ENCODE measurements at regions not wholly inside any gene's neighbourhood (a gene's known extent, or its start where the extent isn't known, plus 50 kb on each side); places are given as distances from the start of the nearest gene placed in this dataset.

DNA sequence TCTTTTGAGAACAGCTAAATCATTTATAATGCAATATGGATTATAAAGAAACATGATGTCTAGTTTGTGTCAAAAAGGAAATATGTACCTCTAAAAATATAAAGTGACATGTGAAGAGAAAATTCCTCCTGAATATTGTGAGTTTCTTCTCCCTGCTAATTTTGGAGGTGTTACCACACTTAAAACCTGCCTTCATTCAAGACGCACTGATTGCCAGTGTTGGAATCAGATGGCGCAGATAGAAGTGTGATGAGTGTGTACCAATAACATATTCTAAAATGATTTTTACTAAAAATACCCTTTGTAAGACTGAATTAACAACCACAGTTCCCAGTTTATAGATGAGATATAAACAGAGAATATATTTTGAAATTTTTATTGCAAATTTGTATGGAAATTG, 681.8 kb upstream of the LRATD1 start:
- POLR2A ChIA-PET = no interaction called here
- Mint-ChIP-seq H3K4me1 (no peaks in the 10 kb centered on the region), H3K9me3 (no peaks in the 10 kb centered on the region; the same call in 1 of the 2 replicates), H3K36me3 (no peaks in the 10 kb centered on the region), H3K27ac (no peak overlapping the region), H3K4me3 (no peak overlapping the region), H3K27me3 (ENCODE audit: low read depth) (no peaks in the 10 kb centered on the region)
- no peak for TF ChIP-seq MYBL2 (CRISPR knock-in tag; IDR thresholded peaks at IDR 0.05)
- TF ChIP-seq FOXP1 (CRISPR knock-in tag; IDR thresholded peaks at IDR 0.05; ENCODE audit: borderline replicate concordance) = no peak
- TF ChIP-seq NFYB (CRISPR knock-in tag; conservative IDR thresholded peaks at IDR 0.05; ENCODE audit: low read depth) = no peak
- TF ChIP-seq FOXJ3 (CRISPR knock-in tag; IDR thresholded peaks at IDR 0.05; ENCODE audit: borderline replicate concordance) = no peak
- TF ChIP-seq, protein P1, sequence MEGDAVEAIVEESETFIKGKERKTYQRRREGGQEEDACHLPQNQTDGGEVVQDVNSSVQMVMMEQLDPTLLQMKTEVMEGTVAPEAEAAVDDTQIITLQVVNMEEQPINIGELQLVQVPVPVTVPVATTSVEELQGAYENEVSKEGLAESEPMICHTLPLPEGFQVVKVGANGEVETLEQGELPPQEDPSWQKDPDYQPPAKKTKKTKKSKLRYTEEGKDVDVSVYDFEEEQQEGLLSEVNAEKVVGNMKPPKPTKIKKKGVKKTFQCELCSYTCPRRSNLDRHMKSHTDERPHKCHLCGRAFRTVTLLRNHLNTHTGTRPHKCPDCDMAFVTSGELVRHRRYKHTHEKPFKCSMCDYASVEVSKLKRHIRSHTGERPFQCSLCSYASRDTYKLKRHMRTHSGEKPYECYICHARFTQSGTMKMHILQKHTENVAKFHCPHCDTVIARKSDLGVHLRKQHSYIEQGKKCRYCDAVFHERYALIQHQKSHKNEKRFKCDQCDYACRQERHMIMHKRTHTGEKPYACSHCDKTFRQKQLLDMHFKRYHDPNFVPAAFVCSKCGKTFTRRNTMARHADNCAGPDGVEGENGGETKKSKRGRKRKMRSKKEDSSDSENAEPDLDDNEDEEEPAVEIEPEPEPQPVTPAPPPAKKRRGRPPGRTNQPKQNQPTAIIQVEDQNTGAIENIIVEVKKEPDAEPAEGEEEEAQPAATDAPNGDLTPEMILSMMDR (IDR thresholded peaks at IDR 0.05) = no peak
- TF ChIP-seq TEAD4 (CRISPR knock-in tag; IDR thresholded peaks at IDR 0.05) = no peak
- no peak for TF ChIP-seq GRHL2 (CRISPR knock-in tag; IDR thresholded peaks at IDR 0.05; ENCODE audit: insufficient replicate concordance, severe bottlenecking)
- TF ChIP-seq ZBTB21 (CRISPR knock-in tag; IDR thresholded peaks at IDR 0.05; ENCODE audit: borderline replicate concordance) = no peak
- TF ChIP-seq, protein P2, sequence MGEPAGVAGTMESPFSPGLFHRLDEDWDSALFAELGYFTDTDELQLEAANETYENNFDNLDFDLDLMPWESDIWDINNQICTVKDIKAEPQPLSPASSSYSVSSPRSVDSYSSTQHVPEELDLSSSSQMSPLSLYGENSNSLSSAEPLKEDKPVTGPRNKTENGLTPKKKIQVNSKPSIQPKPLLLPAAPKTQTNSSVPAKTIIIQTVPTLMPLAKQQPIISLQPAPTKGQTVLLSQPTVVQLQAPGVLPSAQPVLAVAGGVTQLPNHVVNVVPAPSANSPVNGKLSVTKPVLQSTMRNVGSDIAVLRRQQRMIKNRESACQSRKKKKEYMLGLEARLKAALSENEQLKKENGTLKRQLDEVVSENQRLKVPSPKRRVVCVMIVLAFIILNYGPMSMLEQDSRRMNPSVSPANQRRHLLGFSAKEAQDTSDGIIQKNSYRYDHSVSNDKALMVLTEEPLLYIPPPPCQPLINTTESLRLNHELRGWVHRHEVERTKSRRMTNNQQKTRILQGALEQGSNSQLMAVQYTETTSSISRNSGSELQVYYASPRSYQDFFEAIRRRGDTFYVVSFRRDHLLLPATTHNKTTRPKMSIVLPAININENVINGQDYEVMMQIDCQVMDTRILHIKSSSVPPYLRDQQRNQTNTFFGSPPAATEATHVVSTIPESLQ (CRISPR knock-in tag; IDR thresholded peaks at IDR 0.05) = no peak
- TF ChIP-seq, protein P3, sequence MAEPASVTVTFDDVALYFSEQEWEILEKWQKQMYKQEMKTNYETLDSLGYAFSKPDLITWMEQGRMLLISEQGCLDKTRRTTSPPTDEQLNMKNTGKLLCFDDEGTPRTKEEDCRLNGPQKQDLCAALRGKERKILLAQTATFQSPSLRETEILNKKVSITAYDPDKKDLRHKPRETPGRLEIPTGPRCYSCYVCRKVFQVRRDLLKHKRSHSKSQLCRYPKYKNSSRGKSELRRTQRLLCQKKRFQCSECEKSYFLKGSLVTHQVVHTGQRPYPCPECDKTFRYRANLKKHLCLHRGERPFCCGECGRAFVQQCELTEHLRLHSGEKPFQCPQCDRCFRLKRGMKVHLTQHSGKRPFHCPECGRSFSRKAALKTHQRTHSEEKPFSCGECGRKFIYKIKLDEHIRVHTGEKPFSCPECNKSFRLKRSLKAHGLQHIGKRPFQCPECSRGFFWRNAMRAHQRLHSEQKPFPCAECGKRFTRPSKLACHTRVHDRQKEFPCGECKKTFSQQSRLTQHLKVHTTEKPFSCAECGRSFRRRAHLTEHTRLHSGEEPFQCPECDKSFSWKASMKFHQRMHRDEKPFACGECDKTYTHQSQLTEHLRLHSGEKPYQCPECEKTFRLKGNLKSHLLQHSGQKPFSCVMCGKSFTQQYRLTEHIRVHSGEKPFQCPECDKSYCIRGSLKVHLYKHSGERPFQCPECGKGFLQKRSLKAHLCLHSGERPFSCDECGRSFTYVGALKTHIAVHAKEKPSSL (CRISPR knock-in tag; conservative IDR thresholded peaks at IDR 0.05) = no peak
- TF ChIP-seq NR1H2 (CRISPR knock-in tag; IDR thresholded peaks at IDR 0.05) = no peak
- TF ChIP-seq RORB (CRISPR knock-in tag; IDR thresholded peaks at IDR 0.05) = no peak
- ATAC-seq (no peak), DNase-seq (ENCODE audit: low spot score) (no peak)
- CTCF ChIA-PET = no interaction called here

DNA sequence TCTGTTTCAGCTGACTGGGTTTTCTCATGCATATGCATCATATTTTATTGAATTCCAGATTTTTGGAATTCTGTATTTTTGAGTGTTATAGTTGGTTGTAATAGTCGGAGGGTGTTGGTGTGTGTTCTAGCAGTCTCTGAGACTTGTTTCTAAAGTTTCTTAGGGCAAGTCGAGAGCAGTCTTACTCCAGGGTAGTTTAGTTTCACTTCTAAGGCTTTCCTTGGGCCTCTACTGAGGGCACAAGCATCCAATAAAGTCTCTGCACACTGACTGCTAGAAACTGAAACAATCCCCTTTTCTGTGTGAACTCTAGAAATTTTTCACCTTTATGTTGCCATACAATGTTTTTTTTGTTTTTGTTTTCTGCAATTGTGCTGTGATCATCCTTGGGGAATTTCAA, 663.7 kb upstream of the LRATD1 start:
- TF ChIP-seq SOX15 (CRISPR knock-in tag; IDR thresholded peaks at IDR 0.05) = no peak
- TF ChIP-seq ZNF232 (CRISPR knock-in tag; IDR thresholded peaks at IDR 0.05) = no peak
- TF ChIP-seq JAZF1 (CRISPR knock-in tag; IDR thresholded peaks at IDR 0.05) = no peak
- ATAC-seq = no peak
- Mint-ChIP-seq H3K27me3 (ENCODE audit: low read depth) (no peaks in the 10 kb centered on the region), H3K4me3 (no peak overlapping the region), H3K4me1 (no peaks in the 10 kb centered on the region), H3K27ac (no peak overlapping the region), H3K36me3 (no peaks in the 10 kb centered on the region), H3K9me3 (peaks cover 7% of the 10 kb centered on the region)
- POLR2A ChIA-PET = no interaction called here
- DNase-seq (ENCODE audit: low spot score) = no peak
- CTCF ChIA-PET = no interaction called here

DNA sequence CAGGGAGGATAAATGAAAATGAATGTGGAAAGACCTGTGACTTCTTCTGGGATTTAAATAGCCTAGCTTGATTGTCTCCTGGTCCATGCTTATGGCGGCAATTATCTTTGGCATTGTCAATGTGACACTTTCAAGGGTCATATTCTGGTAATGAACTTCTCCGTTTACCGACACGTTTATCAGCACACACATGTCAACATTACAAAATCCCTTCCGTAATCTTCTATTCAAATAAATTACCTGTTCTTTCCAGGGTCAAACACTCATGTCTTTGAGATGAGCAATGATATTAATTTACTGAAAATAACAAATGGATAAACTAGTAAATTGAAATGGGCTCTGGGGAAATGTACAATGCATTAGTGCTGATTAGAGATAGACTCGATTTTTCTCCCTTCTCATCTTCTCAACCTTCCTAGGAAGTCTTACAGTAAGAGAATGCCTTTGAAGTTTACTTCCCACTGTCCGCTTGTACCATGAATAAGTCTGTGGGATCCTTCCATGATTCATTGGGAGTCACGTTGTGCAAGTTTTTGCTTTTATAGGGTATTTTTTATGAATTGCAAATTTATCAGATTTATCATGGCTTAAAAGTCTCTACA, 646.3 kb upstream of the LRATD1 start:
- Mint-ChIP-seq H3K27me3 (ENCODE audit: low read depth) (no peaks in the 10 kb centered on the region), H3K9me3 (peaks cover 7% of the 10 kb centered on the region), H3K27ac (no peak overlapping the region), H3K36me3 (0 out of 2 replicates have a peak, but pooled peaks cover 4% of the 10 kb centered on the region), H3K4me1 (0 out of 2 replicates have a peak, but pooled peaks cover 4% of the 10 kb centered on the region), H3K4me3 (no peak overlapping the region)
- no peak for DNase-seq (ENCODE audit: low spot score)
- CTCF ChIA-PET = no interaction called here
- POLR2A ChIA-PET = no interaction called here
- no peak for ATAC-seq
- TF ChIP-seq, protein P4, sequence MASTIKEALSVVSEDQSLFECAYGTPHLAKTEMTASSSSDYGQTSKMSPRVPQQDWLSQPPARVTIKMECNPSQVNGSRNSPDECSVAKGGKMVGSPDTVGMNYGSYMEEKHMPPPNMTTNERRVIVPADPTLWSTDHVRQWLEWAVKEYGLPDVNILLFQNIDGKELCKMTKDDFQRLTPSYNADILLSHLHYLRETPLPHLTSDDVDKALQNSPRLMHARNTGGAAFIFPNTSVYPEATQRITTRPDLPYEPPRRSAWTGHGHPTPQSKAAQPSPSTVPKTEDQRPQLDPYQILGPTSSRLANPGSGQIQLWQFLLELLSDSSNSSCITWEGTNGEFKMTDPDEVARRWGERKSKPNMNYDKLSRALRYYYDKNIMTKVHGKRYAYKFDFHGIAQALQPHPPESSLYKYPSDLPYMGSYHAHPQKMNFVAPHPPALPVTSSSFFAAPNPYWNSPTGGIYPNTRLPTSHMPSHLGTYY (CRISPR knock-in tag; IDR thresholded peaks at IDR 0.05) = no peak
- TF ChIP-seq ESRRA (CRISPR knock-in tag; IDR thresholded peaks at IDR 0.05; ENCODE audit: borderline replicate concordance) = no peak
- no peak for TF ChIP-seq SMAD4 (CRISPR knock-in tag; IDR thresholded peaks at IDR 0.05)
- no peak for TF ChIP-seq TP53 (CRISPR knock-in tag; IDR thresholded peaks at IDR 0.05)

Data from WTC11 (cell line).